H1 (cell line): ENCODE measurements at regions not wholly inside any gene's neighbourhood (a gene's known extent, or its start where the extent isn't known, plus 50 kb on each side); places are given as distances from the start of the nearest gene placed in this dataset.

ENCODE experiments used
- CHD1 ChIP-seq: IDR thresholded peaks from 2 replicates; pipeline ENCODE4 v1.6.1; 2012; ENCODE audit warnings: low read depth, low read length, improper control_type of control experiment
- SIX5 ChIP-seq: IDR thresholded peaks from 2 replicates; pipeline ENCODE4 v1.6.1; 2011; ENCODE audit warnings: mild to moderate bottlenecking, low read depth, low read length
- SP2 ChIP-seq: IDR thresholded peaks from 2 replicates; pipeline ENCODE4 v1.6.1; 2012; ENCODE audit warnings: mild to moderate bottlenecking, low read length, inconsistent platforms
- TF ChIP-seq, protein P1 (sequence below): fragments of 300-600 bp; sonication (generic); IDR thresholded peaks from 2 replicates; pipeline ENCODE4 v1.7.1; 2012; ENCODE audit warnings: low read length, moderate library complexity, mild to moderate bottlenecking, inconsistent platforms; ENCODE audit not compliant: insufficient replicate concordance

DNA sequence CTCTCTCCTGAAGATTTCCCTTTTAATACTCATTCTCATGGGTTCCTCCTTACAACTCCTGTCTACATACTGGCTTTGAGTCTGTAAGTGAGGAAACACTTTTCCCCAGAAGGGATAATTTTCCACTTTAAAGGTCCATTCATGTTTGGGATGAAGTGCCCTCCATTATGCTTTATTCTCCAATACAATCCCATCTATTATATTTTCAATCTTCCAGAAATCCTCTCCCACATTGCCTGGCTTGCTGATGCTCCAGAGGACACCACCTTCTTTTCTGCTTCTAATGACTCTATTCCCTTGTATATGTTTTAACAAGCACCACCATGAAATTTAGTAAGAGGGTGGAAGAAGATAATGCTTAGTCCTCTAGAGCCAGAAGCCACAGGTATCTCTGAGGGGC is 92.7 kb upstream of the NBEA start (continued):
- TF ChIP-seq, protein P1, sequence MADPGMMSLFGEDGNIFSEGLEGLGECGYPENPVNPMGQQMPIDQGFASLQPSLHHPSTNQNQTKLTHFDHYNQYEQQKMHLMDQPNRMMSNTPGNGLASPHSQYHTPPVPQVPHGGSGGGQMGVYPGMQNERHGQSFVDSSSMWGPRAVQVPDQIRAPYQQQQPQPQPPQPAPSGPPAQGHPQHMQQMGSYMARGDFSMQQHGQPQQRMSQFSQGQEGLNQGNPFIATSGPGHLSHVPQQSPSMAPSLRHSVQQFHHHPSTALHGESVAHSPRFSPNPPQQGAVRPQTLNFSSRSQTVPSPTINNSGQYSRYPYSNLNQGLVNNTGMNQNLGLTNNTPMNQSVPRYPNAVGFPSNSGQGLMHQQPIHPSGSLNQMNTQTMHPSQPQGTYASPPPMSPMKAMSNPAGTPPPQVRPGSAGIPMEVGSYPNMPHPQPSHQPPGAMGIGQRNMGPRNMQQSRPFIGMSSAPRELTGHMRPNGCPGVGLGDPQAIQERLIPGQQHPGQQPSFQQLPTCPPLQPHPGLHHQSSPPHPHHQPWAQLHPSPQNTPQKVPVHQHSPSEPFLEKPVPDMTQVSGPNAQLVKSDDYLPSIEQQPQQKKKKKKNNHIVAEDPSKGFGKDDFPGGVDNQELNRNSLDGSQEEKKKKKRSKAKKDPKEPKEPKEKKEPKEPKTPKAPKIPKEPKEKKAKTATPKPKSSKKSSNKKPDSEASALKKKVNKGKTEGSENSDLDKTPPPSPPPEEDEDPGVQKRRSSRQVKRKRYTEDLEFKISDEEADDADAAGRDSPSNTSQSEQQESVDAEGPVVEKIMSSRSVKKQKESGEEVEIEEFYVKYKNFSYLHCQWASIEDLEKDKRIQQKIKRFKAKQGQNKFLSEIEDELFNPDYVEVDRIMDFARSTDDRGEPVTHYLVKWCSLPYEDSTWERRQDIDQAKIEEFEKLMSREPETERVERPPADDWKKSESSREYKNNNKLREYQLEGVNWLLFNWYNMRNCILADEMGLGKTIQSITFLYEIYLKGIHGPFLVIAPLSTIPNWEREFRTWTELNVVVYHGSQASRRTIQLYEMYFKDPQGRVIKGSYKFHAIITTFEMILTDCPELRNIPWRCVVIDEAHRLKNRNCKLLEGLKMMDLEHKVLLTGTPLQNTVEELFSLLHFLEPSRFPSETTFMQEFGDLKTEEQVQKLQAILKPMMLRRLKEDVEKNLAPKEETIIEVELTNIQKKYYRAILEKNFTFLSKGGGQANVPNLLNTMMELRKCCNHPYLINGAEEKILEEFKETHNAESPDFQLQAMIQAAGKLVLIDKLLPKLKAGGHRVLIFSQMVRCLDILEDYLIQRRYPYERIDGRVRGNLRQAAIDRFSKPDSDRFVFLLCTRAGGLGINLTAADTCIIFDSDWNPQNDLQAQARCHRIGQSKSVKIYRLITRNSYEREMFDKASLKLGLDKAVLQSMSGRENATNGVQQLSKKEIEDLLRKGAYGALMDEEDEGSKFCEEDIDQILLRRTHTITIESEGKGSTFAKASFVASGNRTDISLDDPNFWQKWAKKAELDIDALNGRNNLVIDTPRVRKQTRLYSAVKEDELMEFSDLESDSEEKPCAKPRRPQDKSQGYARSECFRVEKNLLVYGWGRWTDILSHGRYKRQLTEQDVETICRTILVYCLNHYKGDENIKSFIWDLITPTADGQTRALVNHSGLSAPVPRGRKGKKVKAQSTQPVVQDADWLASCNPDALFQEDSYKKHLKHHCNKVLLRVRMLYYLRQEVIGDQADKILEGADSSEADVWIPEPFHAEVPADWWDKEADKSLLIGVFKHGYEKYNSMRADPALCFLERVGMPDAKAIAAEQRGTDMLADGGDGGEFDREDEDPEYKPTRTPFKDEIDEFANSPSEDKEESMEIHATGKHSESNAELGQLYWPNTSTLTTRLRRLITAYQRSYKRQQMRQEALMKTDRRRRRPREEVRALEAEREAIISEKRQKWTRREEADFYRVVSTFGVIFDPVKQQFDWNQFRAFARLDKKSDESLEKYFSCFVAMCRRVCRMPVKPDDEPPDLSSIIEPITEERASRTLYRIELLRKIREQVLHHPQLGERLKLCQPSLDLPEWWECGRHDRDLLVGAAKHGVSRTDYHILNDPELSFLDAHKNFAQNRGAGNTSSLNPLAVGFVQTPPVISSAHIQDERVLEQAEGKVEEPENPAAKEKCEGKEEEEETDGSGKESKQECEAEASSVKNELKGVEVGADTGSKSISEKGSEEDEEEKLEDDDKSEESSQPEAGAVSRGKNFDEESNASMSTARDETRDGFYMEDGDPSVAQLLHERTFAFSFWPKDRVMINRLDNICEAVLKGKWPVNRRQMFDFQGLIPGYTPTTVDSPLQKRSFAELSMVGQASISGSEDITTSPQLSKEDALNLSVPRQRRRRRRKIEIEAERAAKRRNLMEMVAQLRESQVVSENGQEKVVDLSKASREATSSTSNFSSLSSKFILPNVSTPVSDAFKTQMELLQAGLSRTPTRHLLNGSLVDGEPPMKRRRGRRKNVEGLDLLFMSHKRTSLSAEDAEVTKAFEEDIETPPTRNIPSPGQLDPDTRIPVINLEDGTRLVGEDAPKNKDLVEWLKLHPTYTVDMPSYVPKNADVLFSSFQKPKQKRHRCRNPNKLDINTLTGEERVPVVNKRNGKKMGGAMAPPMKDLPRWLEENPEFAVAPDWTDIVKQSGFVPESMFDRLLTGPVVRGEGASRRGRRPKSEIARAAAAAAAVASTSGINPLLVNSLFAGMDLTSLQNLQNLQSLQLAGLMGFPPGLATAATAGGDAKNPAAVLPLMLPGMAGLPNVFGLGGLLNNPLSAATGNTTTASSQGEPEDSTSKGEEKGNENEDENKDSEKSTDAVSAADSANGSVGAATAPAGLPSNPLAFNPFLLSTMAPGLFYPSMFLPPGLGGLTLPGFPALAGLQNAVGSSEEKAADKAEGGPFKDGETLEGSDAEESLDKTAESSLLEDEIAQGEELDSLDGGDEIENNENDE: no peak
- TF ChIP-seq SIX5 (no peak), CHD1 (no peak), SP2 (no peak)
- TF ChIP-seq, all 59 proteins: peak for 0
